HG02759 (cell line): ENCODE measurements at regions not wholly inside any gene's neighbourhood (a gene's known extent, or its start where the extent isn't known, plus 50 kb on each side); places are given as distances from the start of the nearest gene placed in this dataset.
"Not testable (repeated sequence)": the region's sequence is repeated elsewhere in the genome, so short reads cannot be mapped to it uniquely, and the experiment has no call there.

Experiments
- ATAC-seq: cut with Tn5 transposase; IDR thresholded peaks from one replicate; pipeline ENCODE4 v1.9.1; 2021; ENCODE audit warnings: mild to moderate bottlenecking, moderate library complexity; ENCODE audit not compliant: unreplicated experiment

- ATAC-seq, result no peak
Measured at GRCh38 chr12:114855678-114856077, 171.7 kb upstream of the TBX3 start.

GRCh38 chr12:114852976-114853529 is 169.1 kb upstream of the TBX3 start:
- ATAC-seq, result no peak

- ATAC-seq, result no peak
Measured at GRCh38 chr12:114851981-114852380, 168.0 kb upstream of the TBX3 start.

- ATAC-seq, result no peak
Measured at GRCh38 chr12:114850661-114851275, 166.8 kb upstream of the TBX3 start.

DNA sequence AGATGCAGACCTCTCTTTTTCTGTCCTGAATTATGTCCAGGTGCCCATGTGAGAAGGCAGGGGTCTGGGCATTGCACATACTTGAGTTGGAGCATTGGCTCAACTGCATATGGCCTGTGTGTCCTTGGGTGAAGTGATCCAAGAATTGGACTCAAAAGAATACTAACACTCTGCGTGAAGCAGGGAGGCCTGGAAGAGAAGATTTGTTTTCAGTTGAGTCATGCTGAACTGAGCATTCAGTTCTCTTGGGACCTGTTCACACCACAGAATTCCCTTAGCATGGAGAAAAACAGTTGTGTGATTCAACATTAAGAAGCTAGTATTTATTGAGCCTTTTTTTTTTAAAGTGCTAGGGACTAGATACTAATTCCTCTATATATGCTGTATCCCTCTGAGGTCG is 164.7 kb upstream of the TBX3 start:
- ATAC-seq, result no peak

- no peak for ATAC-seq
Measured at GRCh38 chr12:114847441-114848035, 163.6 kb upstream of the TBX3 start.

DNA sequence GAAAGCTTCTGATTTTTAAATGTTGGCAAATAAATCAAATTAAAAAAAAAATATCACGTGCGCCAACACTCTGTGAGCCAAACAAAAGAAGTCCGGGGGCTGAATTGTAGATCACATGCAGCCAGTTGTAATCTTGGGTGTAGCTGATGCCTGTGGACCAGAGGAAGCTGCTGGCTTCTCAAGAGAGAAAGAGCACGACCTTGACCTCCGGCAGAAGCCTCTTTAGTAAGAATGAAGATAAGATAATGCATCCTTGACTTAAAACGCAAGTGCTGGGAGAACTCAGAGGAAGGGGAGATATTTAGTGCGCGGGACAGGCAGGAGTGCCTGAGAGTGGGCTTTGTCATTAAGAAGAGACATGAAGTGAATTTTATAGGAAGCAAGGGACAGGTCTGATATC is 162.8 kb upstream of the TBX3 start:
- no peak for ATAC-seq

DNA sequence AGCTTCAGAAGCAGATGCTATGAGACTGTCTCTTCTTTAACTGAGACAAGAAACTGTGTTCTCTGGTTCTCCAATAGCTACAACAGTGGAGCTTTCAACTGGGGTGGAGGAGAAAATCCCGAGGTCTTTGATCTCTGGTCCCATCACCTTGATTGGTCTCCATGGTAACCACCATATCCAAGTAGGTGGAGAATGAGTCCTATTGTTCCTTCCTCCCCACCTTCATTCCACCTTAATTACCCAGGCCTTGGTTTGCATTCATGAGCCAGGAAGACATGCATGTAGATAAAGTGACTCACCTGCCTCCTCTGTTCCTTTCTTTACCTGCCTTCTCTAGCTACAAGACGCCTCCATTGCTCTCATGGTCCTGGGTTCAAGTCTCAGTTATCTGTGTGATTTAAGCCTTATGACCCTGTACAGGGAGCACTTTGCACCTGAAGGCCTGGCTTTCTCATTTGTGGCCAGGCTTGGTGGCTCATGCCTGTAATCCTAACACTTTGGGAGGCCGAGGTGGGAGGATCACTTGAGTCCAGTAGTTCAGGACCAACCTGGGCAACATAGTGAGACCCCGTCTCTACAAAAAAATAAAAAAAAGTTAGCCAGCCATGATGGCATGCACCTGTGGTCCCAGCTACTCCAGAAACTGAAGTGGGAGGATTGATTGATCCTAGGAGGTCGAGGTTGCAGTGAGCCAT is 157.7 kb upstream of the TBX3 start:
- no peak for ATAC-seq

DNA sequence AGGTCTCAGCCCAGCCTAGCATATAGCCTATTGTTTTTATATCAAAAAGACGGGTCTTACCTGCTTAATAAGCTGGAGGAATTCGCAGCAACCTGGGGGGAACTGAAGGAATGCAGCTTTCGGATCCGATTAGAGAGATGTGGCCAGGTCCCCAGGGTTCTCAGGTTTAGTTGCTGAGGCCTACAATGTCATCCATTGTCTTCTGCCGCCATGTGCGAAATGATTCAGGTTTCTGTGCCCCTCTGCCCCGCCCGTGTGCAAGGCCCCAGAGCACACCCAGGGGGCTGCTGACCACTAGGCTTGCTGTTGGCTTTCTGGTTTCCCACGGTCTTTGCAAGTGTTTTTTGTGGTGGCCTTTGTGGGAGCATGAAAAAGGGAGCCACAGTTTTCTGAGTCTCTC is 154.5 kb upstream of the TBX3 start:
- no peak for ATAC-seq

- ATAC-seq, result no peak
Measured at GRCh38 chr12:114836609-114837008, 152.6 kb upstream of the TBX3 start.

DNA sequence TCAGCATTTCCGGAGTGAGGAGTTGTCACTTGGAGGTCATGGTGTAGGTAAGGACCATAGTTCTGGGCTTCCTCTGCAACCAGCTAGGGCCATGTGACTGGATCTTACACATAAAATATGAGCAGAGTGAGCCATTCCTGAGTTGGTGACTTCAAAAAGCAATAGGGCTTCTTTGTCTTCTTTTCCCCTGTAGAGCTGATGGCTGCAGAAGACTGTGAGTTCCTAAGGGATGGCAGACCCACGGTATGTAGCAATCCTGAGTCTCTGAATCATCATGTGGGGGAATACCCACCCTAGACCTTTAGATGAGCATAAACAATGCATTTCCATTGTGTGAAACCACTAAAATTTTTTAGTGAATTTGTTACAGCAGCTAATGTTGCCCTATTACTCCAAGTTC is 151.1 kb upstream of the TBX3 start:
- ATAC-seq, result no peak

GRCh38 chr12:114834621-114835020 is 150.6 kb upstream of the TBX3 start:
- ATAC-seq, result no peak

DNA sequence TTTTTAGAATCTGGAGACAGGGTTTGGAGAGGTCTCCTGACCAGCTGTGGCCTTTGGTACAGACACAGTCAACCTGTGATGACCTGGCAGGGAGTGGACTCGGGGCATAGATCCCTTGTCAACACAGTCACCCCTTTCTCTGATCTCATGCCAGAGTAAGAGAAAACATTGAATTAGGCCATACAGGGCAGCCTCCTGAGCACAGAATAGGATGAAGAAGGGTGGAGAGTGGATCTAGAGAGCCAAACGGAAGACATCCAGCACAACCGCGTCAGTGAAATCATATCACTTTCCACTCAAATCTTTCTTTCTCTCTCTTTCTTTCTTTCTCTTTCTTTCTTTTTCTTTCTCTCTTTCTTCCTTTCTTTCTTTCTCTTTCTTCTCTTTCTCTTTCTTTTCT is 145.9 kb upstream of the TBX3 start:
- ATAC-seq, result no peak

DNA sequence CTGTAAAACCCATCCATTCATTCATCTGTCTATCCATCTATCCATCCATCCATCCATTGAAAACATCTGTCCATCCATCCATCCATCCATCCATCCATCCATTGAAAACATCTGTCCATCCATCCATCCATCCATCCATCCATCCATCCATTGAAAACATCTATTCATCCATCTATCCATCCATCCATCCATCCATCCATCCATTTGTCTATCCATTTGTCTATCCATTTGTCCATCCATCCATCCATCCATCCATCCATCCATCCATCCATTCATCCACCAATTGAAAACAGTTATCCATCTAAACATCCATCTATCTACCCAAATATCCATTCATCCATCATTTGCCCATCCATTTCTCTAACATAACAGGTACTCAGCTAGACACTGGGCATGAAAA is 145.3 kb upstream of the TBX3 start:
- not testable (repeated sequence) for ATAC-seq

GRCh38 chr12:114827461-114827860 is 143.5 kb upstream of the TBX3 start:
- no peak for ATAC-seq

- ATAC-seq, result no peak
Measured at GRCh38 chr12:114826244-114826643, 142.3 kb upstream of the TBX3 start.

GRCh38 chr12:114823724-114824123 is 139.7 kb upstream of the TBX3 start:
- no peak for ATAC-seq

- no peak for ATAC-seq
Measured at GRCh38 chr12:114821570-114821969, 137.6 kb upstream of the TBX3 start.

DNA sequence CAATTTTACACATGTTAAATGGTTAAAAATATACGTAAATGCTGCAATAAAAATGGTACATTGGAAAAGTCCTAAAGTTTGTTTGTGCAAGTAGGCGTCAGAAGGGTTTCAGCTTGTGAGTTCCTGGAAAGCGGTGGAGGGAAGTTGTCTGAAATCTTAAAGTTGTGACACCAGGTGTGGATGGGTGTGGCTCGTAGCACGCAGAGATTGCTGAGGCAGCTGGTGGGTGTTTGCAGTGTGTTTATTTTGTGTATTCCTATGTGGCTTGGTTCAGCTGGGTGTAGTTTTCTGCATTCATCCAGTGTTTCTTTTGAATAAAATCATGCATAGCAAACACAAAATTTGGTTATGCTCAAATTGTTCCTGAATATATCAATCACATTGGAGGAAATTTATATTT is 136.8 kb upstream of the TBX3 start:
- no peak for ATAC-seq

DNA sequence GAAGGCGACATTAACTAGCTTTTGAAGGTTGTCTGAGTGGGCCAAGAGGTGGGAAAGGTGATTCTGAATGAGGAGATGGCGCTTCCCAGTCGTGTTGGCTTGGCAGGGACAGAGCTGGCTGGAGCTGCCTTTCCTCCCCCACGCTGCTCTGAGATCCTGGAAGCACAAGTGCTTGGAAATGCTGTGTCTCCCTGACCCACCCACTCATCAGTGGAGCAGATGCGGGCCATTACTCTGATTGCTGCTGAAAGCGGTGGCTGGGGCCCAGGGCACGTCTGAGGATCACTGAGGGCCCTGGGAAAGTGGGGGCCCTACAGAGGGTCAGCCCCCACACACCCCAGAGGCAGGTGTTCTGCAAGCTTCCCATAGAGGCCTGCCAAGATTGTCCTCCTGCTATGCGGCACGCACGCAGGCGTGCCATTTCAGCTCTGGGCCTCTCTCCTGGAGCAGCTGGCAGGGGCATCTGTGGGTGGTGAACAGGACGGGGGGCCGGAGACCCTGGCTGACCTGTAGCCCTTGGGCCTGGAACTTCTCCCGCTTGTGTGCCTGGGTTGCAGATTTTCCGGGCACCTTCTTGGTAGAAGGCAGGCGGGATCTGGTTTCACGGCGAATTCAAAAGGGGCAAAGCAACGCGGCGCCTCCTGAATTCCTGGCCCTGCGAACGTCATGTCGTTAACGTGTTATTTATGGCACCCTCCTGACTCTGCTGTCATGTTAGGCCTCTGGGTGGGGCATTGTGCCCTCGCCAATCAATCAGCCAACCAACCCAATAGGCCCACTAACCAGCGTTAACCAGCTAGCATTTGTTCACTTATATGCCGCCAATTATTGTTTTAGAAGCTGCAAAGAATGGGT is 133.8 kb upstream of the TBX3 start:
- ATAC-seq, result no peak
